Activated CD8-positive, alpha-beta T cell treated with anti-CD3 and anti-CD28 coated beads for 36 hours (primary cell): ENCODE measurements at regions not wholly inside any gene's neighbourhood (a gene's known extent, or its start where the extent isn't known, plus 50 kb on each side); places are given as distances from the start of the nearest gene placed in this dataset.

ENCODE experiments used
- ATAC-seq: fragments of 200-7000 bp; cut with Tn5 transposase; one replicate; pipeline ENCODE4 v1.10.0; 2021; ENCODE audit warnings: mild to moderate bottlenecking, moderate library complexity
- CTCF ChIA-PET: fragments of 350-600 bp; sonication (Branson Sonifier 250); formaldehyde crosslinking; loops from one replicate; lab custom pipeline; 2021; ENCODE audit warnings: antibody characterized with exemption; lab: Charles Lee
- POLR2A ChIA-PET: fragments of 350-600 bp; sonication (Branson Sonifier 250); formaldehyde crosslinking; loops from one replicate; lab custom pipeline; 2021; ENCODE audit warnings: antibody characterized with exemption; lab: Charles Lee
- DNase-seq: peaks from one replicate; pipeline ENCODE4 v3.0.0-alpha.2; 2020
- H3K27ac Mint-ChIP-seq: one replicate; pipeline ENCODE4 v1.8.0; 2021; ENCODE audit warnings: mild to moderate bottlenecking, mixed read lengths
- H3K27me3 Mint-ChIP-seq: one replicate; pipeline ENCODE4 v1.8.0; 2021; ENCODE audit warnings: mixed read lengths
- H3K36me3 Mint-ChIP-seq: one replicate; pipeline ENCODE4 v1.8.0; 2021; ENCODE audit warnings: low read depth, mixed read lengths
- H3K4me1 Mint-ChIP-seq: one replicate; pipeline ENCODE4 v1.8.0; 2021; ENCODE audit warnings: low read depth, mixed read lengths
- H3K4me3 Mint-ChIP-seq: one replicate; pipeline ENCODE4 v1.8.0; 2021; ENCODE audit warnings: mild to moderate bottlenecking, moderate library complexity, mixed read lengths
- H3K9me3 Mint-ChIP-seq: one replicate; pipeline ENCODE4 v1.8.0; 2021; ENCODE audit warnings: mixed read lengths
- CTCF ChIP-seq: fragments of 200-600 bp; IDR thresholded peaks from one replicate; pipeline ENCODE4 v1.8.0; 2022; ENCODE audit warnings: antibody characterized with exemption, mild to moderate bottlenecking
- intact Hi-C: fragments of 100-400 bp; cut with micrococcal nuclease; formaldehyde crosslinking; loops from one replicate; pipeline ENCODE4 v1.10.0; 2022

GRCh38 chr15:98174841-98175240 is 214.3 kb downstream of the ARRDC4 start:
- H3K36me3 Mint-ChIP-seq: no peaks in the 10 kb centered on the region
- DNase-seq (no peak), ATAC-seq (no peak)
- intact Hi-C loops: loop anchor here (5.0 kb wide), 1 partner anchor 268 kb away; no protein-coding TSS in a partner anchor
- TF ChIP-seq CTCF: no peak
- CTCF ChIA-PET: no interaction called here
- peaks cover 6% of the 10 kb centered on the region for H3K4me1 Mint-ChIP-seq
- POLR2A ChIA-PET: no interaction called here
- no peak overlapping the region for H3K27ac Mint-ChIP-seq
- peaks cover 11% of the 10 kb centered on the region for H3K27me3 Mint-ChIP-seq
- H3K4me3 Mint-ChIP-seq: no peak overlapping the region
- H3K9me3 Mint-ChIP-seq: no peaks in the 10 kb centered on the region

- DNase-seq (peak; percentile 31), ATAC-seq (peak; percentile 74)
- H3K27ac Mint-ChIP-seq: no peak overlapping the region
- POLR2A ChIA-PET: no interaction called here
- H3K9me3 Mint-ChIP-seq: no peaks in the 10 kb centered on the region
- TF ChIP-seq CTCF: peak; percentile 54
- H3K4me3 Mint-ChIP-seq: no peak overlapping the region
- peaks cover 6% of the 10 kb centered on the region for H3K4me1 Mint-ChIP-seq
- peaks cover 14% of the 10 kb centered on the region for H3K27me3 Mint-ChIP-seq
- CTCF ChIA-PET: interaction anchor here (0.8 to 2.1 kb wide), 8 partner anchors 18 to 302 kb away, joined by 3 to 17 read pairs (median 7); no protein-coding TSS in a partner anchor
- intact Hi-C loops: loop anchor here (5.0 kb wide), 1 partner anchor 271 kb away; no protein-coding TSS in a partner anchor
- no peaks in the 10 kb centered on the region for H3K36me3 Mint-ChIP-seq
Observed at GRCh38 chr15:98177966-98178592, 217.6 kb downstream of the ARRDC4 start.

- Mint-ChIP-seq H3K27me3 (peaks cover 14% of the 10 kb centered on the region), H3K27ac (no peak overlapping the region), H3K4me3 (no peak overlapping the region), H3K9me3 (no peaks in the 10 kb centered on the region), H3K4me1 (peaks cover 6% of the 10 kb centered on the region), H3K36me3 (no peaks in the 10 kb centered on the region)
- ChIA-PET CTCF (interaction anchor here (0.8 to 2.1 kb wide), 6 partner anchors 17 to 303 kb away, joined by 4 to 17 read pairs (median 10); no protein-coding TSS in a partner anchor), POLR2A (no interaction called here)
- intact Hi-C loops: loop anchor here (5.0 kb wide), 1 partner anchor 272 kb away; no protein-coding TSS in a partner anchor
- TF ChIP-seq CTCF: no peak
- no peak for ATAC-seq
- DNase-seq: peak; percentile 5
Observed at GRCh38 chr15:98178861-98179260, 218.4 kb downstream of the ARRDC4 start.

GRCh38 chr15:98187549-98187948 is 227.0 kb downstream of the ARRDC4 start:
- H3K4me3 Mint-ChIP-seq: no peak overlapping the region
- TF ChIP-seq CTCF: no peak
- no peak for ATAC-seq
- H3K27me3 Mint-ChIP-seq: peaks cover 3% of the 10 kb centered on the region
- H3K9me3 Mint-ChIP-seq: no peaks in the 10 kb centered on the region
- CTCF ChIA-PET: no interaction called here
- H3K4me1 Mint-ChIP-seq: no peaks in the 10 kb centered on the region
- no peak for DNase-seq
- intact Hi-C loops: no loop called here
- H3K27ac Mint-ChIP-seq: no peak overlapping the region
- POLR2A ChIA-PET: no interaction called here
- H3K36me3 Mint-ChIP-seq: no peaks in the 10 kb centered on the region

- ChIA-PET CTCF (no interaction called here), POLR2A (no interaction called here)
- H3K9me3 Mint-ChIP-seq: no peaks in the 10 kb centered on the region
- intact Hi-C loops: no loop called here
- no peaks in the 10 kb centered on the region for H3K4me1 Mint-ChIP-seq
- peaks cover 3% of the 10 kb centered on the region for H3K27me3 Mint-ChIP-seq
- H3K27ac Mint-ChIP-seq: no peak overlapping the region
- TF ChIP-seq CTCF: no peak
- H3K4me3 Mint-ChIP-seq: no peak overlapping the region
- H3K36me3 Mint-ChIP-seq: no peaks in the 10 kb centered on the region
- DNase-seq (no peak), ATAC-seq (no peak)
Observed at GRCh38 chr15:98190914-98191313, 230.4 kb downstream of the ARRDC4 start.
